Uterus (tissue), 2 donors: ENCODE measurements at regions not wholly inside any gene's neighbourhood (a gene's known extent, or its start where the extent isn't known, plus 50 kb on each side); places are given as distances from the start of the nearest gene placed in this dataset.

Source experiments
- POLR2A ChIP-seq, 2 donors: fragments of 450-650 bp; IDR thresholded peaks; one replicate each; pipeline ENCODE4 v1.6.1; 2016; ENCODE audit warnings: antibody characterized with exemption in 2 of 2, mild to moderate bottlenecking in 1 of 2, moderate library complexity in 1 of 2
- TF ChIP-seq, protein P1 (sequence below), 4 experiments: fragments of 200-600 bp in 2 of 4; fragments of 450-650 bp in 2 of 4; sonication (generic) in 2 of 4; IDR thresholded peaks; one replicate each; pipeline ENCODE4 v1.5.1; 2016 to 2019; ENCODE audit warnings: antibody characterized with exemption in 4 of 4, mild to moderate bottlenecking in 2 of 4, moderate library complexity in 1 of 4

DNA sequence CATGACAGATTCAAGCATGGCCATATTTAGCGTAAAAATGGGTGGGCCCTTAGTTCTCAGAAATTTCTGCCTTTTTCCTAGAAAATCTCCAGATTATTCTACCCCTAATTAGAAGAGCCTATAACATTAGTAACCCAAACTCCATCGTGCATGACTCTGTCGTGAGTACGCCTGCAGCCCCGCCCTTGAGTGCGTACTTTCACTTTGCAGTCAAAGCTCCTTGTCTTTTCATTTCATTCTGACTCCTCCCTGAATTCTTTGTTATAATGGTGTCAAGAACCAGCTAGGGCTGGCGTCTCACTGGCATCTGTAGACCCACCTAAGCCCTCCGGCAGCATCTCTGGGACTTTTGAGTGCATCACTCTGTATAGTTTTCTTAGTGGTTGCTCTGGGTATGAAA lies 61.7 kb upstream of the NOX3 start:
- TF ChIP-seq, protein P1, sequence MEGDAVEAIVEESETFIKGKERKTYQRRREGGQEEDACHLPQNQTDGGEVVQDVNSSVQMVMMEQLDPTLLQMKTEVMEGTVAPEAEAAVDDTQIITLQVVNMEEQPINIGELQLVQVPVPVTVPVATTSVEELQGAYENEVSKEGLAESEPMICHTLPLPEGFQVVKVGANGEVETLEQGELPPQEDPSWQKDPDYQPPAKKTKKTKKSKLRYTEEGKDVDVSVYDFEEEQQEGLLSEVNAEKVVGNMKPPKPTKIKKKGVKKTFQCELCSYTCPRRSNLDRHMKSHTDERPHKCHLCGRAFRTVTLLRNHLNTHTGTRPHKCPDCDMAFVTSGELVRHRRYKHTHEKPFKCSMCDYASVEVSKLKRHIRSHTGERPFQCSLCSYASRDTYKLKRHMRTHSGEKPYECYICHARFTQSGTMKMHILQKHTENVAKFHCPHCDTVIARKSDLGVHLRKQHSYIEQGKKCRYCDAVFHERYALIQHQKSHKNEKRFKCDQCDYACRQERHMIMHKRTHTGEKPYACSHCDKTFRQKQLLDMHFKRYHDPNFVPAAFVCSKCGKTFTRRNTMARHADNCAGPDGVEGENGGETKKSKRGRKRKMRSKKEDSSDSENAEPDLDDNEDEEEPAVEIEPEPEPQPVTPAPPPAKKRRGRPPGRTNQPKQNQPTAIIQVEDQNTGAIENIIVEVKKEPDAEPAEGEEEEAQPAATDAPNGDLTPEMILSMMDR (IDR thresholded peaks at IDR 0.05), result no peak
- TF ChIP-seq POLR2A (IDR thresholded peaks at IDR 0.05), result no peak
